ENCODE measurements at regions not wholly inside any gene's neighbourhood (a gene's known extent, or its start where the extent isn't known, plus 50 kb on each side); places are given as distances from the start of the nearest gene placed in this dataset.
A peak's percentile ranks its signal among the peaks of the same experiment; 100 is the strongest.

DNA sequence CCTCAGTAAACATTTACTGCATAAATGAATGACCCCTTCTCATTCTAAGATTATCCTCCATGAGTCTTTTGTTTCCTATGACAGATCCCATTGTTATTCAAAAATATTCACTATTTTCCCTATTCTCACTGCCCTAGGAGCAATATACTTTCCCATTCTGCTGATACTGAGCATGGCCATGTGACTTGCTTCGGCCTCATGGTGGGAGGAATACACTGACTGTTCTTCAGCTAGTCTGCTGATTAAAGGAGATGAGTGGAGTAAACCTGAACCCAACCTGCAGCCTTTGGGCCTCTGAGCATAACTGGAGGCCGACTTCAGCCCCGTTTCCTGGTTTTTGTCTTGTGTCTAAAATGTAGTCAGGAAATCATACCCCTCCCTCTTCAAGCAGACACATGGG, 531.8 kb upstream of the SALL1 start:
- DNase-seq (ENCODE audit: low read depth) = no peak

DNA sequence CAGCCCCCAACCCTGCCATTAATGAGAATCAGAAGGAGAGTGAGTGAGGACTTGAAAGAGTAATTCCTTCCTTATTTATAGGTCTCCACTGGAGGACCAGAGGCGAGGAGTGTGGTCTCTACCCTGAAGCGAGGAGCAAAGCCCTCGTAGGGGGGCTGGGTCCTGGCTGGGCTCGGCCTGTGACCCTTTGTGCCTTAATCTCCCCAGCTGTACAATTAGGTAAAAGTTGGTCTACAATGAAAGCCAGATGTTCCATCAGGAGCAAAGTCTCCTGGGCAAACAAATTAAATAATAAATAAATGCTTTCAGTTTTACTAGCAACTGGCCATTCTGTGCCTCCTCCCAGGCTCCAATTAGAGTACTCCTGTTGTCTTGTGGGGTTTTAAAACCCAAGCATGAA, 523.5 kb upstream of the SALL1 start:
- no peak for DNase-seq (ENCODE audit: low read depth)

DNA sequence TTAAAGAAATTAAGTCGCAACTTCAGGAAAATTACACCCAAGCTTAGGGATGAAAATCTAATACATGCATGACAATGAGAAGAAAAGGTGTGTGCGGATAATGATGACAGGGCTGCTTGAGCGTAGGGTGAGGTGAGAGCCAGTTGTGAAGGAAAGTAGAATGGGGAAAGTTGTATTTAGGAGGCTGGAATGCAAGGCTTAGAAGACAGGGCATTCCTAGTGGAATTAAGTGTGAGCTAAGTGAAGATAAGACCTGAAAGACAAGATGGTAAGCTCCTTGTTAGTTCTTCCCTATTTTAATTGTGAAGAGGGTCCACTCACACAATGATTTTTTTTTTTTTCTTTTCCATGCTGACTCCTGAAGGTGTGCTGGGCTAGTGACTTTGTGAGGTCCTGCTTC, 519.5 kb upstream of the SALL1 start:
- no peak for DNase-seq (ENCODE audit: low read depth)

DNA sequence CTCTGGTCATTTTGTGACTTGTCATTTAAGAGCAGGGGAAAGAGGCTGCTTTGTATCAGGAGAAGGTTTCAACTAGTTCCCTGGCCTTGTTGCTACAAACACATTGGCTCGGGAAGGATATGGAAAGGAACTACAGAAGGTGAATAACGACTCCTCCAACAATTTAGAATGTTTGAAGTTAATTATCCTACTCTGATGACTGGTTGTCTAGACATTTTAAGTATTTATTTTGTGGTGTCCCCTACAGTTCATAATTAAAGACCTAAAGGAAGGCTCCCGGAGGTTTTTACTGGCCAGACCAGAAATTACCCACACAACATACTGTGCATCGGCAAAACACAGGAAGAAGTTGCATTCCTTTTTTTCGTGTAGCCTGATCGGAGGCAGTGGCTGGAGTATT, 515.8 kb upstream of the SALL1 start:
- DNase-seq (ENCODE audit: low read depth) = no peak

DNA sequence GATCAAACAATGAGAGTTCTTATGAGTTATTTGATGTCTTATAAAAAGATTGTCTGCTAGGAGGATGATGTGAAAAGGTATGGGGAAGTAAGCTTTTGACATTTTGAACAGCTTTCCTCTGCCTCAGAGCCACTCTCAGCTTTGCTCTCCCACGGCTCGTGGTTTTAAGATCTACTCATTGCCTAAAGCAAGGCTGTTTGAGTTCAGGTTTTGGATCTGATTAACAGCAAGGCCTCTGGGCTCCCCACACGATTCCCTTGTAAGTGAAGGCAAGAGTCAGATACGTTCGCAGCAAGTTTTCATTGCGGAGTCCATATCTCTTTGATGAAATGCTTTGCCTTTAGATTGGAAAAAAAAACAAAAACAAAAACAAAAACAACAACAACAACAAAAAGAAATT, 515.0 kb upstream of the SALL1 start:
- DNase-seq (ENCODE audit: low read depth) = no peak

DNA sequence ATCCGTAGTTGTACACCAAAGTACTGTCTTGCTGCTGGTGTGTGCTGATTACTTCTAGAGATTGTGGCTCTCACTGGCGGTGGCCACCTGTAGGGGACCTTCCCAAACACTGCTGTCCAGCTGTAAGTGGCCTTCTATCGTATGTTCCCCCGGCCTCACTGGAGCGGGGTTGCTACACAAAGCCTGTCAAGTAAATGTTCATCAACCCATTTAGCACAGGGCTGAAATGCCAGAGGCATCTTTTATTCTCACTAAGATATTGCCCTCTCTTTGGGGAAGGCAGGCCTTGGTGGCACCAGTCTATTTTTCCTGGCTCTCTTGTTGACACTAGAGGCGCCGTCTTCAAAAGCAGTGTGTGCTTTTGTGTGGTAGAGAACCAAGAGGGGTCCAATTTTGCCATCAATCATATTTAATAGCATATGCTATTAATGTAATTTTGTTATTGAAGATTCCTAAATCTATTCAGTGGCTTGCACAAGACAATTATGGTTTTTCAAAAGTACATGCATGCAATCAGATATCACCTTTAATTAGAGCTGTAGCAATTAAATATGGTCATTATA, 514.4 kb upstream of the SALL1 start:
- no peak for DNase-seq (ENCODE audit: low read depth)

DNA sequence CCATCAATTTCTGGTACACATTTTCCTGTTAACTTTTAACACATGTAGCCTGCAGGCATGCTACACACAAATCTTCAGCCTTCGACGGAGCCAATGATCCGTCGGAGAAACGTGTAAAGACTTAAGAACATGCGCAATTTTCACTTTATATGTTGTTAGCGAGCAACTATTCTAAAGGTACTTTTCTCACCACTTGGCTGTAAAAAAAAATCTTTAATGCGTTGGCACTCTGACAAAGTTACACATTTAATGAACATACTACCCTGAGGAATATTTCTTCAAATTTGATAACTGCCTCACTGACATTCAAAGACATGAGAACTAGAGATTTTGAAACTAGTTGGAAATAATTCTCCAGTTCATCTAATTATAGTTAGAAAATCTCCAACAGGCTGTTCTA, 507.5 kb upstream of the SALL1 start:
- DNase-seq (ENCODE audit: low read depth) = no peak

DNA sequence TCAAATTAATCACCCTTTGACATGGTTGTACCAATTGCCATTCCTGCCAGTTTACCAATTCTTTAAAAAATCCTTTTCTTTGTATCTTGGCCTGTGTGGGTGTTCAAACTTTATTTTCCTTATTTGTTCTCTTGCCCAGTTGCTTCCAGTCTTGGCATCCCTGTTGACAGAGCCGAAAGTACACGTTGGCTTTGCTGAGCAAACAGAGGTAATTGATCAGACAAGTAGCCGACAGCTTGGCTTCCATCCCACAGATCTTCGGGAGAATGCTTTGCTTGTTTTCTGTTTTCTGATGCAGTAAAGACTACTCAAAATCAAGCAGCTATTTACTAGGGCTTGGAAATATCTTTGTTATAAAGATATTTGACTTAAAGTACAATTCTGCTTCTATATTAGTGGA, 506.8 kb upstream of the SALL1 start:
- DNase-seq (ENCODE audit: low read depth) = no peak

DNA sequence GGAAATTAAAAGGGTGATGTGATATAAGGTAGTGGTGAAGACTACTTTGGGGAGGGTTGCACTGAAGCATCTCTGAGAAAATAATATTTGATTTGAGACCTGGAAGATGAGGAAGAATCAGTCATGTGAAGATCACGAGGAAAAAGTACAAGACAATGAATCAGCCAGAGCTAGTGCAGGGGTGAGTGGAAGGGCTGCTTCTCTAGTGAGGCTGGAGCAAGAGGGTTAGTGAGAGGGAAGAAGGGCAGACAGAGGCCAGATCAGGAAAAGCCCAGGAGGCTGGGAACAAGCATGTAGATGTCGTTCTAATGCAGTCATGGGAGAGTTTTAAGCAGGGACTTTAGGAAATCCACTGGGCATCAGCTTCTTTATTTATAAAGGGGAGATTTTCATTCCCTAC, 504.2 kb upstream of the SALL1 start:
- no peak for DNase-seq (ENCODE audit: low read depth)

DNA sequence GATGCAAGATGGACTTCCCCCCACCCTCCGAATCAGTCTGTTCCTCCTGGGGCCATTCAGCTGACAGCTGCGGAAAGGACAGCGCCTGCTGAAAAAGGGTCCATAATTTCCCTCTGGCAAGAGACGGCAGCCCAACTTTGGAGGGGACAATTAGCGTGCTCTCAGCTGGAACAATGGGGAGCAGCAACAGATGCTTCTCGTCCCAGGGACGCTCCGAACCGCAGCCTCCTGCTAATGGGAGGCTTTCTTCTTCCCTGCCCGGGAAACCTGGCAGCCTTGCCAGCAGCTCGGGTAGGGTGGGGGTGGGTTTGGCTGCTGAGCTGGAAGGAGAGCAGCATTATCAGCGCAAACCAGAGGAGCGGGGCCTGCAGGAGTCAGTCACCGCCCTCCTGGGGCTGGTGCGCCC, 500.0 kb upstream of the SALL1 start:
- no peak for DNase-seq (ENCODE audit: low read depth)

DNA sequence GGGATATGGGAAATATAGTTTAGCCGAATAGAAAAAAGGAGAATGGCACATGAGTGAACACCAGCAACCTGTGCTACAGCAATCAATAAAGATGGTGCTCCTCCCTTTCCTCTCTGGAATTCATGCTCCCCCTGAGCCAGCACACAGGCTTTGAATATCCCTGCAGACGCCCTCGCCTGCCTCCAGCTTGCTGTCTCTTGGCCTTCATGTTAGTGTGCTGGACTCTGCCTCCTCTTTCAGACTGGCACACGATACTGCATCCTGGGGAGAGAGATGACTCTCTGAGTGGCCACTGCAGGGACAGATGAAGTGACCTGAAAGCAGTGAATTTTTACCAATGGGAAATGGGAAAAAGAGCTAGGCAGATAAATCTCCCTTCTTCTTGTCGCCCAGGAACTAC, 498.6 kb upstream of the SALL1 start:
- no peak for DNase-seq (ENCODE audit: low read depth)

DNA sequence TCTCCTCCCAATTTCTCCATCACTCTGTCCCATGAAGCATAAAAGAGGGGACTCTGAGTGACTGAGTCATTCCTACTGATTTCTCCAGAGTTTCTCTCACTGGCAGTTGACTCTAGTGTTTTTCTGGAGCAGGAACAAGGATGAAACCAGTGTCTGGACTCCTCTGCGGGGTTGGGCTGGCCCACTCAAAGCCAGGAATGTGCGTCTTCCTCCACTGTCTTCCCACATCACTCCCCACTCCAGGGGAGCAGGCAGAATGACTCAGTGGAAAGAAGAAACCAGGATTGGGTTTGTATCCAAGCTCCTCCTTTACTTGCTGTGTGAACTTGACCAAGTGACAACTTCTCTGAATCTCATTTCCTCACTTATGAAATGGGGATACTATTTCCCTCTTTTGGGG, 497.5 kb upstream of the SALL1 start:
- DNase-seq (ENCODE audit: low read depth) = no peak

DNA sequence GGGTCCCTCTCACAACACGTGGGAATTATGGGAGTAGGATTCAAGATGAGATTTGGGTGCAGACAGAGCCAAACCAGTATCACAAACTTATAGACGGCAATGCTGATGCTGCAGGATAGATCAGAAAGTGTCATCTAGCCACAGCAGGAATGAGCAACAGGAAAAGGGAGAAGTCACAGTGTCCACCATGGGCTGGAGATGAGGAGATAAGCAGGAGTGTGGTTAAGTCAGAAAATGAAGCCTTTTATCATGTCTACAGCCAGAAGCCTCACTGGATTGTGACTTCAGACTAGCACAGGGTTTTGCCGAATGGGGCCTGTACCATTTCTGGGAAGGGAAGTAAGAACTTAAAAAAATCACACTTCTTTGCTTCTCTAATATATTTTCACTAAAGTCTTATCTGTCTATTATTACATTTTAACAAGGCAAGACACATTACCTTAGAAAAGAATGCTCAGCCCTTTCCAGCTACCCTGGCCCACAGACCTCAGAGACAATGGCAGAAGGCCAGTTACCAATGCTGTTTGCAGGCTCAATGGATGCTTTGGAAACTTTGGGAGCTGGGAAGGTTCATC, 490.2 kb upstream of the SALL1 start:
- DNase-seq (ENCODE audit: low read depth) = no peak

DNA sequence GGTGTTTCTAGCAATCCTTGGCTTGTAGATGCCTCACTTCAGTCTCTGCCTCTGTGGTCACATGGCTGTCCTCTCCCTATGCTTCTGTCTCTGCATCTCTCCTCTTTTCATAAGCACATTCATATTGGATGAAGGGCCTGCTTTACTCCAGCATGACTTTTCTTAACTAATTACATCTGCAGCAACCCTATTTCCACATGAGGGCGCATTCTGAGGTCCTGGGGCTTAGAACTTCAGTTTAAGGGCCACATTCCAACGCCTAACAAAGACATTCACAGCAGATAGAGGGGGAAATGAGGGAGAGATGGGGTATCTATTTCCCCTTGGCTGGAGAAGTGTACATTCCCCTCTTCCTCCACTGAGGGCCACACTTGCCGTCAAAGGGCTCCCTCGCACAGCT, 489.1 kb upstream of the SALL1 start:
- no peak for DNase-seq (ENCODE audit: low read depth)

DNA sequence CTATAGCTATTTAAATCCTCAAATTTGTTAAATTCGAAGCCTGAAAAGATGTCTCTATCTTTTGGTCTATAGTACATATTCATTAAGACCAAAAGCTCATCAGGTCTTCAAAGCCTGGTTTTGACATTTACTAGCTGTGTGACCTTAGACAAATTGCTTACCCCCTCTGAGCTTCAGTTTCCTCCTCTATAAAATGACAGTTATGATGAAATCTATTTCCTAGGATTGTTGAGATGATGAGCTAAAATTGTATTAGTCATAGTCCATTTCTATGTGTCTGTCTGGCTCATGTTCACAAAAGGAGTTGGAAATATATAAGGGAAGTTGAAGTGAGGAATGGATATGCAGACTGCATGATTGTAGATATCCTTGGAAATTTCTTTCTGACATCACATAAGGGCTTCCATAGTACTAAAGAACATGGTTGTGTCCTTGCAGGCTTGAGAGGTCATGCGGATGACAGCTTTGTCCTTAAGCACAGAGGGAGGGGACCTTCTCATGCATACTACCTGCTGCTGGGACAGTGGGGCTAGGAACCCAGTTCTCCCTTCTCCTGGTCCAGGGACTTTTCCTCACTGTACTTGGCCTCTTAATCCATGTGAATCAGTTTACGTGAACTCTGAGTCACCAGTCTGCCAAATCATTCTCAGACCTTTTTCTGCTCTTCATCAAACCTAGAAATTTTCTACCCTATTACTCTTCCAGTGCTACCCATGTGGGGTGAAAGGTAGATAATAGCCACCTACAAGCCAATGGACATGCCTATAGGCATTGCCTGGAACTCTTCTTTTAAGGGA, 487.5 kb upstream of the SALL1 start:
- DNase-seq (ENCODE audit: low read depth) = no peak

DNA sequence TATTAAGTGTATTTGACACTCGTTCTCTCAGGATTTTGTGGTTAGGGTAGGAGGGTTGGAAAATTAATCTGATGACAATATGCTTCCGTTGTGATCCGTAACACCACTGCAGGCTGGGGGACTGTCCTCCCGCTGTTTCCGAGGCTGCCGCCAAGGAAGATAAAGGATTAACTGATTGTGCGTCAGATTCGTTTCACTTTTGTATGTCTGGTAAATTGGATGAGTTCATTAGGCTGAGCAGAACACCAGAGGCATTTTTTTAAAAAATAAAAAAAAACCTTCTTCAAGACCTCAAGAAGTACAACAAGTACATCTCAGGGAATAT, 486.7 kb upstream of the SALL1 start:
- no peak for DNase-seq (ENCODE audit: low read depth)

DNA sequence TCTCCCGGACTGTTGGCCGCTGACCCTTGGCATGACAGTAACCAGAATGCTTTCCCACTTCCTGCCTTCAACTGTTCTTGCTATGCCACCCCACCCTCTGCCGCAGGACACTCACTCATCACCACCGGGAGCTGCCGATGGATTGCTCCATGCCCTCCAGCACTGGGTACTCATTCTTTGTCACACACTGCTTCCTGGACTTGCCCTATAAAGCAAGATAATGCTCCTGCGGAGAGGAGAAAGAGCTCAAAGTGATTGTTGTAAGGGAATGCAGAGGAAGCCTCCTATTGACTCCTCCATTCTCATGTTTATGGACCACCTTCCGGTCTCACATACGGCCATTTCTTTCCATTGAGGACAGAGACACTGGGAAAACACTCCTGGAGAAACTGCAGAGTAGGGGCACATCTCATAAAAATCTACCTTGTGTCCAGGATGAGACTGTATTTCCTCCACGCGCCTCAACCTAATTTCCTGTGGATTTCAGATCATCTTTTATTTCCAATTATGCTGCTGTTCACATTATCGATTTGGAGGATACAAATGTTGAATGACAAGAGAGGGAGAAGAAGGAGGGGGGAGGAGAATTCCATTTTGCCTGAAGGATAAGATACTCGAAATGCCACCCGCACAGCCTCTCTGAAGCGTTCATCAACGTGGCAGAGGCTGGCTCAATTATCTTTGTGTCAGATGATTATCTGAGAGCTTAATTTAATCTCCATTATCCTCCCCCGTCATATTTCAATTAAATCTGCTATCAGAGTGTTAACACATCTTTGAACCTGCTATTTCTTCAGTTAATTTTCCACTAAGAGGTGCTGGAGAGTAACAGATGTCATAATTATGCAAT, 486.1 kb upstream of the SALL1 start:
- no peak for DNase-seq (ENCODE audit: low read depth)

DNA sequence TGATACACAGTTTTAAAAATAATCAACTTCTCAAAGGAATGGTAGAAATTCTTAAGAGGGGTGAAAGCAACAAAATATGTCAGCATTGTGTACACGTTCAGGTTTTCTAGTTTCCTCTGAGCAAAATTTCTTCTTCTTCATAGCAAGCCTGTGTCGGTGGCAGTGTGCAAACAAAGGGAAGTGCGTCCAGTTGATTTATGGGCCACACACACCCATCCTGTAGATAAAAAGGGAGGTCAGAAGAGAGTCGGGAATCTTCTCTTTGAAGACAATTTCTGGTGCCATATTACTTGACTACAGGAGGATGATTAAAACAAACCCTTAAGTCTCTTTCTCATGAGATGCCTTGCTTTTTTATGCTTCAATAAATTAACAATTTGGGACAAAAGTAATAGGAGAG, 484.1 kb upstream of the SALL1 start:
- DNase-seq (ENCODE audit: low read depth) = no peak

DNA sequence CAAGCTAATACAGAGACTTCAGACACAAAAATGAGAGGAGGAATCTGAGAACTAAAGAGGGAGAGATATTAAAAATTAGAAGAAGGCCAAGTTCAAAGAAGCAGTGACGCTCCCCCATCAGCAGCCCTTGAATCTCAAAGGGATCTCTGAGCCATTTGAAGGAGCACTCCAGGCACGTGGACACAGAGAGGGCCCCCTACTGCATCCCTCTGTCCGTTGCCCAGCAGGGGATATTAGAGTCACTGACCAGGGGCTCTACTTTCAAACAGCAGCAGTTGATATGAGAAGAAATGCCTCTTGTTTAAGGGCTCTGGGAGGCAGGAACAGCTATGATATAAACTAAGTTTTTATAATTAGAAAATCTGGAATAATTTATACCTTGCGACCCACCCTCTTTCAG, 479.0 kb upstream of the SALL1 start:
- no peak for DNase-seq (ENCODE audit: low read depth)

DNA sequence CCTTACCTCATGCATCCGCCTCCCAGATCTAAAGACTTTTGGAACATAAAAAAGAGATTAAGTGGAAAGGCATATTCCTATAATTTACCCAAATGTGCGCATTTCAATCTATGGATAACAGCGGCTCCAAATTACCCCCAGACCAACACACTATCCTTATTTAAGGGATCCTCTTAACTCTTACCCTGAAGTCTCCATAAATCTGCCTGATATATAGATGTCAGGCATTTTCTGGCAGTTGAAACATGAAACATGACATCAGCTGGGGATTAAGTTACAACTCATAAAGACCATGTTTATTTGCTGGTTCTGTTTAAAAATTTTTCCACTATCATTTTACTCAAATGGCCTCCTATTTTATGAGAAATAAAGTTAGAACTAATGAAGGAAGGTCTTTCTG, 478.5 kb upstream of the SALL1 start:
- DNase-seq (ENCODE audit: low read depth) = no peak

DNA sequence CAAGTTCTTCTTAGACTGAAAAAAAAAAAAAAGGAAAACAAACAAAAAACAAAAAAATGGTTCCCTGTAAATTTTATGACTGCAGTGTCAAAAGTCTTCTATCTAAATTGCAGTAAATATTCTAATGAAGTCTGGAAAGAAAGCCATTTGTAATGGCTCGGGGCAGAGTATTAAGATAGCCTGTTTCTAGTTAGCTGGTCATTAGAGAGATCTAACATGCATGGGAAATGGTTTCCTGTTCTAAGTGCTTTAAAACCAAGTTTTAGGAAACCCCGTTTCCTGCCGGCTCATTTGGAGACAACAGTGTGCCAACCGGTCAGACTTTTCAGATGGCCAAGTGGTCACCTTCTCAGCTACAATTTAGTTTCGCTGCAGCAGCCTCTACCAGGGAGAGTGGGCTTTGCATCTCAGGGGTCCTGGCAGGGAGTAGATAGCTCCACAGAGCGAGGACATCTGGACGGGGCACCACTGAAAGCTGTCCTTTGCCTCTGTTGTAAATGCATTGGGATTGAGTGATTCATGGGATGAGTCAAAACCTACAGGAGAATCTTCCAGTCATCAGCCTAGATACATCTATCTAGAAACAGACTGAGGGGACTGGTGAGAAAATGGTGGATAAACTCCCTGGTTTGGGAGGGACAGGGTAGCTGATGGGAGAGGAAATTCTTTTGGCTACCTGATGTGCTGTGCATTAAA, 473.2 kb upstream of the SALL1 start:
- DNase-seq (ENCODE audit: low read depth) = peak; percentile 3

DNA sequence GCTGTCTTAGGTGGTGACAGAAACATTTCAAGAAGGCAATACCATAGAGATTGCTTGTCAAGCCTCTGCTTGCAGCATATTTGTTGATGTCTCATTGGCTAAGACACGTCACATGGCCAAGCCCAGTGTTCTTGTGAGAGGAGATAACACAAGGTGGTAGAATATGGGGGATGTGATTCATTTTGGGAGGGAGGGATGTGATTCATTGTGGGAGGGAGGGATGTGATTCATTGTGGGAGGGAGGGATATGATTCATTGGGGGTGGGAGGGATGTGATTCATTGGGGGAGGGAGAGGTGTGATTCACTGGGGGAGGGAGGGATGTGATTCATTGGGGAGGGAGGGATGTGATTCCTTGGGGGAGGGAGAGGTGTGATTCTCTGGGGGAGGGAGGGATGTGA, 470.5 kb upstream of the SALL1 start:
- no peak for DNase-seq (ENCODE audit: low read depth)
